RWPE1 (cell line): ENCODE measurements at regions not wholly inside any gene's neighbourhood (a gene's known extent, or its start where the extent isn't known, plus 50 kb on each side); places are given as distances from the start of the nearest gene placed in this dataset.

Experiments used
- CTCF ChIA-PET: fragments of 350-600 bp; sonication (Branson Sonifier 250); formaldehyde crosslinking; extraction: SDS; loops from one replicate; lab custom pipeline; 2021; lab: Yijun Ruan, JAX
- POLR2A ChIA-PET: fragments of 400-600 bp; formaldehyde crosslinking; extraction: SDS; loops from one replicate; lab custom pipeline; 2020; ENCODE audit warnings: antibody characterized with exemption; ENCODE audit not compliant: low non-redundant PET; lab: Yijun Ruan, JAX
- DNase-seq: peaks from one replicate; pipeline ENCODE4 v3.0.0; 2012; ENCODE audit warnings: low spot score
- H3K27ac ChIP-seq: fragments of 450-650 bp; 2 replicates; pipeline ENCODE4 v1.5.1; 2017
- TF ChIP-seq, protein P1 (sequence below): fragments of 450-650 bp; conservative IDR thresholded peaks from 2 replicates; pipeline ENCODE4 v1.5.1; 2017; ENCODE audit warnings: low read depth, mild to moderate bottlenecking

DNA sequence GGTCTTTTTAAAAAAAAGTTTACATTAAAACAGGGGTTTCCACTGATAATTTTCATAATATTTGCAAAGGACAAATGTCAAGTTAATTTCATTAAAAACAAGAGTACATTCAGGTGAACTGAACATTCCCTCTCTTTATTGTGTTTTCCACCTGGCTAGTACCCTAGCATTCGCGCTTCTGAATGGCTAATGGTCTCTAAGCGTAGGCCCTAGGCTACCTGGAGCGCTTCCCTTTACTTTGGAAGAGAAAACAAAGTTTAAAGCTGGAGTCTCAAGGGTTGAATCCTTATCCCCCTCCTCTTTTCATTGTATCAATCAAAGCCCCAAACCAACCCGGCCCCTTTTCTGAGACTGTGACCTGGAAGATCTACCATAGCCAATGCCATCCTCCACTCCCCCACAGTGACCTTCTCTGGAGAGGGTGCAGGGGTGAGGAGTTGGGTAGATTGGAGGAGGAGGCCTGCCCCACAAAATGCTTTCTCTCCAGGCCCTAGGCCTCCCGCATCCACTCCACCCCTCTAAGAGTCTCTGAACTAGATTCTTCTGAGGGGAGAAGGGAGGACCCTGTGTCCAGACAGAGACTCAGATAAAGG is 73.3 kb upstream of the TBCA start:
- ChIA-PET POLR2A (no interaction called here), CTCF (interaction anchor here (0.7 kb wide), 1 partner anchor 941 kb away, joined by 3 read pairs; no protein-coding TSS in a partner anchor)
- no peak for DNase-seq
- TF ChIP-seq, protein P1, sequence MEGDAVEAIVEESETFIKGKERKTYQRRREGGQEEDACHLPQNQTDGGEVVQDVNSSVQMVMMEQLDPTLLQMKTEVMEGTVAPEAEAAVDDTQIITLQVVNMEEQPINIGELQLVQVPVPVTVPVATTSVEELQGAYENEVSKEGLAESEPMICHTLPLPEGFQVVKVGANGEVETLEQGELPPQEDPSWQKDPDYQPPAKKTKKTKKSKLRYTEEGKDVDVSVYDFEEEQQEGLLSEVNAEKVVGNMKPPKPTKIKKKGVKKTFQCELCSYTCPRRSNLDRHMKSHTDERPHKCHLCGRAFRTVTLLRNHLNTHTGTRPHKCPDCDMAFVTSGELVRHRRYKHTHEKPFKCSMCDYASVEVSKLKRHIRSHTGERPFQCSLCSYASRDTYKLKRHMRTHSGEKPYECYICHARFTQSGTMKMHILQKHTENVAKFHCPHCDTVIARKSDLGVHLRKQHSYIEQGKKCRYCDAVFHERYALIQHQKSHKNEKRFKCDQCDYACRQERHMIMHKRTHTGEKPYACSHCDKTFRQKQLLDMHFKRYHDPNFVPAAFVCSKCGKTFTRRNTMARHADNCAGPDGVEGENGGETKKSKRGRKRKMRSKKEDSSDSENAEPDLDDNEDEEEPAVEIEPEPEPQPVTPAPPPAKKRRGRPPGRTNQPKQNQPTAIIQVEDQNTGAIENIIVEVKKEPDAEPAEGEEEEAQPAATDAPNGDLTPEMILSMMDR = no peak
- no peak overlapping the region for H3K27ac ChIP-seq

DNA sequence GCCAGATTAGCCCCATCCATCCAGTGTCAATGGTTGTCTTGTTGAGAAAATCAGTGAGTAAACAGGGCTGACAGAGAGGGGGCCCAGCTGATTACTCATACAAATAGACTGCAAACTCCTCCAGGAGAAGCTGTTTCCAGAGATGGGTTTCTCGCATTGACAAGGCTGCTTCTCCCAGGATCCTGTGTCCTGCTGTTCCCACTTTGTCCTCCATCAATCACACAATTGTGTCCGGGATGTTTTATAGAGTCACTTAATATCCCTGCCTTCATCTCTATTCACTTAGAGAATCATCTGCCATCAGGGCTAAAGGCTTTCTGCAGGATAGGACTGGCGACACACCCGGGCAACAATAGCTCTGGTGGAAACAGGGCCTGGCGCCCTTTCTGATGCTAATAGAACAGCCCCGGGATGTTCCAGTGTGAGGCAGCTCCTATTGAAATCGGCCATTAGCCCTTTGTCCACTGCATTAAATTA is 71.7 kb upstream of the TBCA start:
- ChIA-PET POLR2A (no interaction called here), CTCF (interaction anchor here (0.5 to 0.6 kb wide), 2 partner anchors 209 to 280 kb away, joined by 3 to 4 read pairs; partner anchors contain the start of gene OTP)
- TF ChIP-seq, protein P1 = no peak
- DNase-seq = no peak
- H3K27ac ChIP-seq = no peak overlapping the region

DNA sequence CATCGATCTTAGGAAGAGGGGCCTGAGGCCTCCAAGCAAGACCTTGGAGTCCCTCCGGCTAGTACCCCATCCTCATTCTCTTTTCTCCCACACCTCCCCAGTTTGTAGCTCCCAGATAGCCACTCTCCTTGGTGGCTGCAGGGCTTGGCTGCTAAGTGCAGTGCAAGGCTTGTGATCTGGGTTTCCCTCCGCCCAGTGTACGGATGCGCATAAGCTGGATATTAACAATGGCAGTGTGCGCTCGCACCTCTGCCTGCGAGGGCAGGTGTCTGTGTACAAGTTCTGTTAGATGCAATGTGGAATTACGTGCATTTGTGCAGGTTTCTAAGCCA is 71.0 kb upstream of the TBCA start:
- TF ChIP-seq, protein P1 = no peak
- DNase-seq = no peak
- ChIA-PET POLR2A (no interaction called here), CTCF (interaction anchor here (0.5 to 0.6 kb wide), 2 partner anchors 161 to 279 kb away, joined by 3 to 5 read pairs; no protein-coding TSS in a partner anchor)
- no peak overlapping the region for H3K27ac ChIP-seq

DNA sequence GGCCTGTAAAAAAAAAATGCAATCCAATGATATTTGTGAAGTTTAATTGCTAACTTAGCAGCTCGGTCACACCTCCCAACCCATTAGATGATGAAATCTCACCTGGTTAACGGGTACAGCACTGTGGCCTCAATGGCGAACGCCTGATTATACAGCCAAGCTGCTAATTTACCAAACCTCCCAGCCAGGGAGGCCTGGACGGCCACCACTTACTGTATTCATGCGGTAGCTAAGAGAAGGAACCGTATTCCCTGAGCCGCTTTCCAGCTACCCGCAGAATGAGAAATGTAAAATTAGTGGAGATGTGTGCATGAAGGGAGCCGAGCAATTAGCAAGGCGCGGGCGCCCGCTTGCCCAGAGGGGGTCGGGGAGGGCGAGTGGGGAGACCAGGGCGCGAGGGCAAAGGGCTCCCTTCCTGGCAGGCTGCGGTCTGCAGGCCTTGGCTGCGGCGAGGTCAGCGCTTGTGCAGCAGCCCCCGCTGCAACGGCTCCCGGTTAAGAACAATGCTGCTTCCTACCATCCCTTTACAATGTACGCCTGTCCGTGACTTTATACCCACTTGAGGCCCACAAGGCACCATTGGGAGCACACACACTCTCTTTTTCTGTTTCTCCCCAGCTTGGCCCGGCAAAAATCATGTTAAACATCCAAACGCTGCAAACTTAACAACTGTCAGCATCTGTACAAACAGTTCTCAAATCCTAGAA is 70.4 kb upstream of the TBCA start:
- TF ChIP-seq, protein P1 = no peak
- POLR2A ChIA-PET = no interaction called here
- DNase-seq = no peak
- no peak overlapping the region for H3K27ac ChIP-seq
- CTCF ChIA-PET = no interaction called here

DNA sequence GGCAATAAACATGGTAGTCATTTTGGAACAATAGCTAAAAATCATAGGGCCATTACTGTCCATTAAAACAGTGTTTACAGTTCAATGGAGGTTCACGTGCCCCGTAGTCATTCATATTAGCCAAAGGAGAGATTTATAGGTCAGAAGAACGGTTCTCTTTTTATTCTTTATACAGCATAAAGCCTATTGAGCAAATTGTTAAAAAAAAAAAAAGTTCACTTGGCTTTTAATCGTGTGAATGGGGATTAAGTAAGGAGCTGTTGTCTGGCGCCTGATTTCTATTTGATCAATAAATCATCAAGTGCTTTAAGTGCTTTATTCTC is 69.1 kb upstream of the TBCA start:
- no peak for DNase-seq
- no peak overlapping the region for H3K27ac ChIP-seq
- CTCF ChIA-PET = interaction anchor here (0.5 to 0.8 kb wide), 5 partner anchors 131 to 1653 kb away, joined by 3 to 7 read pairs (median 4); no protein-coding TSS in a partner anchor
- TF ChIP-seq, protein P1 = no peak
- POLR2A ChIA-PET = no interaction called here

DNA sequence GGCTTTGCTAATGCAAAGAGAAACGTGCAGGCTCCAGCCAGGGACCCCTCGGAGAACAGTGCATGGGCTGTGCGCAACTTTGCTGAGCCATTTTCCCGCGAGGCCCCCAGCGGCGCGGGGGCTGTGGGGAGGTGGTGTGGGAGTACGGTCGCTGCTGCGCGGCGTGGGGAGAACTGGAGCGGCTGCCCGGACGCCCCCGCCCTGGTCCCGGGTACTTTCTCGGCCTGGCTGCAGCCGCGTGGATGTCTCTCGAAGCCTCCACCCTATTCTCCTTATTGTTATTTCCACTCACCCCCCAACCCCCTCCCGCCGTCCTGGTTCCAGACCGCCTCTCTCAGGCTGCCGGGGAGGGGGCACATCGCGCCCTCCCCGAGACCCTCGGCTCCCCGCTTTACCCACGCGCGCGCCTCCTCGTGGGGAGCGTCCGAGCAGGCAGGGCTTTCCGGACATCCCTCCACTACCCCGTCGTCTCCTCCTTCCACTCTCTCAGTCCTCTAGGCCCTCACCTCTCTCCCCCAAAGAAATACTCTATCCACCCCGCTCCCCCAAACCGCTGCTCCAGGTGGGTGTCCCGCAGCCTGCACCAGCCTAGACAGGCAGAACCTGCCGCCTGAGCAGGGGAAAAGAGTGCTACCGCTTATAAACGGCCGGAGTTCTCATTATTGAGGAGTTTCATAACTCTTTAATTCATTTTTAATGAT is 68.6 kb upstream of the TBCA start:
- no peak for DNase-seq
- no peak overlapping the region for H3K27ac ChIP-seq
- ChIA-PET POLR2A (no interaction called here), CTCF (interaction anchor here (0.5 to 0.8 kb wide), 2 partner anchors 53 to 163 kb away, joined by 5 to 7 read pairs; no protein-coding TSS in a partner anchor)
- TF ChIP-seq, protein P1 = no peak
